GM21723 (cell line): ENCODE measurements at regions not wholly inside any gene's neighbourhood (a gene's known extent, or its start where the extent isn't known, plus 50 kb on each side); places are given as distances from the start of the nearest gene placed in this dataset.

Source experiments
- ATAC-seq: cut with Tn5 transposase; IDR thresholded peaks from one replicate; pipeline ENCODE4 v1.9.1; 2021; ENCODE audit warnings: mild to moderate bottlenecking, moderate library complexity; ENCODE audit not compliant: unreplicated experiment

DNA sequence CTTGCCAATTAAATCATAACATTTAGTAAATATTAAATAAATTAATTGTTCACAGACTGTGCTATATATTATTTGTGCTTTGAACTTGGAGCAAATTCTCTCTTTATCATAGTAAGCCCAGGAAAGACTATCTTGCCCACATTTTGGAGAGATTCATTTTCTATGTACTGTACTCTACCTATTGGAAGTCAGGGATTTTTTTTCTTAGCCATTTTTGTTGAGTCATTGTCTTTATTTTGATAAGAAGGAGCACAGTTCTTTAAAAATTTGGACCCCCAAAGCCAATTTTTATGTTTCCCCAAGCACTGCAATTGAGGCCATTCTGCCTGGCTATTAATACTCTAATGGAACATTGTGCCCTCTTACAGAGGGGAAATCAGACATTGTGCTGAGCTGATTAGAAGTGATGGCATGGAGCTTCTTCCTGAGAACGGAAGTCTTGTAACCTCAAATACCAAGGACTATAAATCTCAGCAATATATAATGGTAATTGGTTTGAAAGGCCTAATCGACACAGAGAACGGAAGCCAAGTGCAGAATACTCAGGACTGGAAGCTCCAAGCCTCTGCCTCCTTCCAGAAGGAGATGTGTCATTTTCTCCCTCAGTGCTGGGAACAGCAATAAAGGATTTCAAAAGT, 188.8 kb upstream of the PAPPA start:
- no peak for ATAC-seq

GRCh38 chr9:115966660-115967059, 186.9 kb upstream of the PAPPA start:
- no peak for ATAC-seq

DNA sequence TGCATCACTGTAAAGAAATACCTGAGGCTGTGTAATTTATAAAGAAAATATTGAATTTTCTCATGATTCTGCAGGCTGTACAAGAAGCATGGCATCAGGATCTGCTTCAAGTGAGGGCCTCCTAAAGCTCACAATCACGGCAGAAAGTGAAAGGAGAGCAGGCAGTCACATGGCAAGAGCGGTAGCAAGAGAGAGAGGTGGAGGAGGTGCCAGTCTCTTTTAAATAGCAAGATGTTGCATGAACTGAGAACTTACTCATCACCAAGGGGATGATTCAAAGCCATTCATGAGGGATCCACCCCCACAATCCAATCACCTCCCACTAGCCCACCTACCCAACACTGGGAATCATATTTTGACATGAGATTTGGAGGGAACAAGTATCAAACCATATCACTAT, 184.5 kb upstream of the PAPPA start:
- no peak for ATAC-seq

GRCh38 chr9:115972362-115972761, 181.2 kb upstream of the PAPPA start:
- ATAC-seq, result no peak

DNA sequence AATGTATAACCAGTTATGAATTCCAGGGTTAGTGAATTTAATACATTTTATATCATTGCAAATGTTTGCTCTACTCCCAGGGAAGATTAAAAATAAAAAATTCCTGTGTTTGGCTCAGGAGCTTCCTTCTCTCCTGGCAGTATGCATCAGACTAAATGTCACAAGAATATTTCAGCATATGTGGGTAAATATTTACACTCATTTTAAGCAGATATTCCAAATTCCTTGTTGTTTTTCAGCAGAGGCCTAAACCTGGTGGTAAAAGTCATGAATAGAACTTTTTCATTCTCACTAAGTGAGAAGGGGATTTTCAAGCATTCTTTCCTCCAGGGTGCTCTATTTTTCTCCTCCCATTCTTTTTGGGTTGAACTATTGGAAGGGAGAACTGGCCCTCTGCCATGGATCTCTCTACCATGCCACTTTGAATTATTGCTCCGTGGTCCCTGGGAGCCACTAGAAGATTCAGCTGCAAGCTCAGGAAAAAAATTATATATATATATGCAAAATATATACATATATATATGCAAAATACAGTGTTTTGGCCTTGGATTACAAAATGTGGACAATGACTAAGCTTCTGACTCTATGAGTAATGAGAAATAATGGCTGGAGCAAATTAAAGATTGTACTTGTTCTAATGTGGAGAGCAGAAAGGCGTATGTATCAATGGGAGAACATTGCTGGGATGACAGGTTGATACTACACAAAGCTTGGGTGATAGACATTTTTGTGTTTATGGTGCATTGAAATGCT, 180.6 kb upstream of the PAPPA start:
- no peak for ATAC-seq

DNA sequence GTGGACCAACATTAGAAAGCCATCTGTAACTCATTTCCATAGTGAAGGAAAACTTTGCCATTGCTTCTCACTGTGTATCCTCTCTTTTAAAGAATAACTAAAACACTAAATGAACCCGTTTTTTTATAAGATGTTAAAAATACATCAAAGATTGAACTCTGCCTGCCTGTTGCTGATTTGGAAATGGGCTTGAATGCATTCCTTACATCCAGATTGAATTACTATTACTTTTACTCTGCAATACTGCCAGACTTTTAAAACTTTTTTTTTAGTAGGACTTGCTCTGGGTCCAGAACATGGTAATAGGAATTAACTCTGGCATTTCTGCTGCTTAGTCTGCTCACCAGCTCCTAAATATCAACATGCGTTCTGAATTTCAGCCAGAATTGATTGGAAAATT, 176.8 kb upstream of the PAPPA start:
- ATAC-seq, result no peak

GRCh38 chr9:115978091-115978490, 175.5 kb upstream of the PAPPA start:
- ATAC-seq, result no peak

GRCh38 chr9:115978659-115979096, 174.9 kb upstream of the PAPPA start:
- no peak for ATAC-seq

- no peak for ATAC-seq
These were observed 173.5 kb upstream of the PAPPA start for GRCh38 chr9:115980054-115980453.

DNA sequence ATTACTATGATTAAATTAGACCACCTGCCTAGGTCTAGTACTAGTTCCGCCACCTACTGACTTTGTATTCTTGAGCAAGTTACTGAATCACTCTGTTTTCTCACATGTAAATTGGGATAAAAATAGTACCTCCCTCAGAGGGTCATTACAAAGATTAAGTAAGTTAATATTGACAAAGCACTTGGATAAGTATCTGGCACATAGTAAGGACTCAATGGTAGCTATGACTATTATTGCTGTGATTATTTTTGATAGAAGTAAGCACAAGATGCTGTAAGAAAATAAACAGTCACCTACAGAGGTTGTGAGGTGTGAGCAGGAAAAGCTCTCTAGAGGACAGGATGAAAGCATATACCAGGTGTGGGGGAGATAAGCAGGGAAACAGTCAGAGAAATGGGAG, 173.1 kb upstream of the PAPPA start:
- ATAC-seq, result no peak

GRCh38 chr9:115980976-115981375, 172.6 kb upstream of the PAPPA start:
- ATAC-seq, result no peak

DNA sequence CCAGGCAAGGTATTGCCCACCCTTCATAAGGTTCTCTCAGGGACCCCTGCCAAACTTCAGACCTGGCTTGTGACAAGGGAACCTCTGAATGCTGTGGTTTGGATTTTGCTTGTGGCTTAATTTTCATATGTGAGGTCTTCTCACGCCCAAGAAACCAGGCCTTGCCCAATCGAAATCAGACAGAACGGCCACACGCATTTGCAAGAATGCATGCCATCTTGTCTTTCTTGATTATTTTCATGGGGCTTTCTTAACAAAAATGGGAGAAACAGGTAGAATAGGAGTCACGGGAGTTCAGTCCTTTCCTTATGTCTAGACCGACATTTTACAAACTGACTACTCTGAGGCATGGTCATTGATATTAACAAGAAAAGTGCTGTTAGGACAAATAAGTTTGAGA, 170.2 kb upstream of the PAPPA start:
- no peak for ATAC-seq

- ATAC-seq, result no peak
These were observed 167.9 kb upstream of the PAPPA start for GRCh38 chr9:115985657-115986056.

DNA sequence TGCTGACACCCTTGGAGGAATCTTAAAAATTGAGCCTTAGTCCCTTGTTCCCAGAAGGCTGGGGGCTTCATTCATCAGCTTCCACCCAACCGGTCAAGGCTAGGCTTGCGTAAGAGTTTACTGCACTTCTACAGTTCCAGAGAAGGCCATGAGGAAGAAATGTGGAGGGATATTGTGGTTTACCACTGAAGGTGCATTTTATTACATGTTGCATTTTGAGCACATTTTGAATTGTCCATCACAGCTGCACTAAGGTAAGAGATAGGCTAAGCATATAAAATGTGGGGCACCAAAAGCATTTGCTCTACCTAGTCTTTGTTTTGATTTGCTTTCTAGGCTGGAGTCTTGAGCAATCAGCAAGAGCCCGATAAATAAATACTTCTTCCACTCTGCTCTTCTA, 167.1 kb upstream of the PAPPA start:
- no peak for ATAC-seq

GRCh38 chr9:115988701-115989100, 164.9 kb upstream of the PAPPA start:
- no peak for ATAC-seq

- ATAC-seq, result no peak
These were observed 163.8 kb upstream of the PAPPA start for GRCh38 chr9:115989831-115990230.

DNA sequence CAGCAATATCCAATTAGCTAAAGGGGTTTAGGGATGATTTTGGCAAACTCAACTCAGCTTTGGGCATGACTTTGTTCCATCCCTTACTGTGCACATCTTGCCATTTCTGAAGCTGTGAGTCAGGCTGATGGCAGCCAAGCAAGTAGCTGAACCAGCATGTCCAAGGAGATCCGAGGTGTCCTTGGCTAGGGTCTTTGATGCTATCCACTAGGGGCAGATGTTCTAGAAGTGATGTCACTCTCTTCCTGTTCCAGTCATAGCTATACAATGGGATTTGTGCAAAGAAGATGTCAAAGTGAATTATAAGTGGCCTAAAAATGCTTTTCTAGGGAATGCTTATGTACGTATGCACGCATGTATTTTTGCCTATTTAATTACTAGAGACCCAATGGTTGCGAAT, 160.8 kb upstream of the PAPPA start:
- no peak for ATAC-seq

DNA sequence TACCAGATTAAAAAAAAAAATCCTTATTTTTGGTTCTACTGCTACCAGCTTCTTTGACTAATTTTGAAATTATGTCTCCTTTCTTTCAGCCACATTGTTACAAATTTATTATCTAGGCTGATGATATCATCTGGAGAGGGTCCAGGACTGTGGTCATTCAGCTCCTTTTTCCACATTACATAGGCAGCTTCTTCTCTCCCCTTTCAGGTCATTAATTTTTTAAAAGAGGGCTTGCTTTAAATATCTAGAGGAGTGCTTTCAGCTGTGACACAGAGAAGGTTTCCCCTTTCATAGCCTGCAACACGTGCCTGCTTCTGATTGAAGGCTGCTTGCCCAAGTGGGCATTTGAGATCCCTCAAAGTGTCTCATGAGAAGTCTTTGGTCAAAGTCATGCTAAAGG, 155.7 kb upstream of the PAPPA start:
- no peak for ATAC-seq

- ATAC-seq, result no peak
These were observed 154.9 kb upstream of the PAPPA start for GRCh38 chr9:115998666-115999065.

- no peak for ATAC-seq
These were observed 154.1 kb upstream of the PAPPA start for GRCh38 chr9:115999498-115999897.

GRCh38 chr9:116000748-116001329, 152.8 kb upstream of the PAPPA start:
- ATAC-seq, result no peak

GRCh38 chr9:116002181-116002580, 151.4 kb upstream of the PAPPA start:
- ATAC-seq, result no peak
